Neural progenitor cell (in vitro differentiated cells): ENCODE measurements at regions not wholly inside any gene's neighbourhood (a gene's known extent, or its start where the extent isn't known, plus 50 kb on each side); places are given as distances from the start of the nearest gene placed in this dataset.

Experiments used
- CTCF ChIP-seq: fragments of 200-600 bp; sonication (generic); IDR thresholded peaks from 2 replicates; pipeline ENCODE4 v1.5.1; 2017; ENCODE audit warnings: antibody characterized with exemption, mild to moderate bottlenecking
- EZH2 ChIP-seq: fragments of 200-600 bp; sonication (generic); IDR thresholded peaks from 2 replicates; pipeline ENCODE4 v1.6.1; 2017; ENCODE audit warnings: antibody characterized with exemption, mild to moderate bottlenecking, moderate library complexity
- EZH2phosphoT487 ChIP-seq: fragments of 200-600 bp; sonication (generic); IDR thresholded peaks from 2 replicates; pipeline ENCODE4 v1.6.1; 2017; ENCODE audit warnings: antibody characterized with exemption

- TF ChIP-seq CTCF: no peak
- no peak for TF ChIP-seq EZH2phosphoT487
- TF ChIP-seq EZH2: no peak
These were observed 71.6 kb downstream of the TFAP2A start for GRCh38 chr6:10343320-10343719.
